ENCODE measurements at regions not wholly inside any gene's neighbourhood (a gene's known extent, or its start where the extent isn't known, plus 50 kb on each side); places are given as distances from the start of the nearest gene placed in this dataset.

DNA sequence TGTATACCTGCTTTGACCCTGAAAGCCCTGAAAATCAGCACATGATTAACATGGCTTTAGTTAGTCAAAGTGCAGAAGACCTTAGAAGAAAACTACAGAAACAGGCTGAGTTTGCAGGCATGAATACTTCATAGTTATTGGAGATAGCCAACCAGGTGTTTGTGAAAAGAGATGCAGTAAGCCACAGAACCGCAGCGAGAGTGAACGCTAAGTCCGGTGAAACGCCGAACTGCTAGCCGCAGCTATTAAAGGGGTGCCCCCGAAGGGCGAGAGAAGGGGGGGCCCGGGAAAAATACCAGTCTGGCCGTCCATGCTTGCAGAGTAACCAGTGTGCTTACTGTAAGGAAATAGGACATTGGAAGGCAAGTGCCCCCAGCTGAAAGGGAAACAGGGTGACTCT is 784.0 kb upstream of the TMEM132C start:
- TF ChIP-seq GATA2 (IDR thresholded peaks at IDR 0.05; ENCODE audit: low read depth, low read length) = no peak
- TF ChIP-seq GATA3 (IDR thresholded peaks at IDR 0.05; ENCODE audit: low read depth, low read length) = no peak

Measured in SH-SY5Y (cell line).